ENCODE measurements at regions not wholly inside any gene's neighbourhood (a gene's known extent, or its start where the extent isn't known, plus 50 kb on each side); places are given as distances from the start of the nearest gene placed in this dataset.

DNA sequence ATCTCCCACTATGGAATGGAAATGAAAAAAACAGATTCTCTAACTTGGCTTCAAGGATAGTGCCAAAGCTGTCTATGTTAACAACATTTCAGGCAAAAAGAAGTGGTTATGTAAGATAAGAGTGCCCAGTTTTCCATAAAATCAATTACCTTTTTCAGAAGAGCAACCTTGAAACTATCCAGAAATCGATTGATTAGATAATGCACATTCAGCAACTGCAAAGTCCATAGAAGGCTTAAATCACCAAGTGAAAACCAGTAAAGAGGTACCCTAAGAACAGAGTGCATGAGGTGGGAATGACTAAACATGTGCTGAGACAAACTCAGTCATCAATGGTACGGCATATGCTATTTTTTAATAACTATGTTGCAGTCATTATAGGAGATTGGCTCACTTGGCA lies 71.9 kb upstream of the TNKS2 start:
- no peaks in the 10 kb centered on the region for H3K79me2 ChIP-seq (ENCODE audit: control insufficient read depth, low read length)
- H3K9me3 ChIP-seq (ENCODE audit: control insufficient read depth, insufficient read depth, low read length): no peaks in the 10 kb centered on the region
- no peaks in the 10 kb centered on the region for H3K9me2 ChIP-seq (replicated peaks; ENCODE audit: control insufficient read depth, low read length)
- TF ChIP-seq CTCF (IDR thresholded peaks at IDR 0.05; ENCODE audit: low read depth, low read length, poor library complexity, severe bottlenecking) (no peak), EZH2phosphoT487 (IDR thresholded peaks at IDR 0.05; ENCODE audit: borderline replicate concordance, low read length) (no peak)
- H4K20me1 ChIP-seq (ENCODE audit: control insufficient read depth, insufficient read depth, low read depth, low read length): no peaks in the 10 kb centered on the region
- H3F3A ChIP-seq (ENCODE audit: control insufficient read depth, insufficient read depth): no peaks in the 10 kb centered on the region
- H3K4me2 ChIP-seq (ENCODE audit: low read length): no peak overlapping the region
- H3K4me1 ChIP-seq (ENCODE audit: control insufficient read depth, low read length): no peaks in the 10 kb centered on the region
- peaks cover 3% of the 10 kb centered on the region; the same call in 1 of the 2 replicates for H3K27me3 ChIP-seq (ENCODE audit: control insufficient read depth, low read length)
- no peak overlapping the region for H3K27ac ChIP-seq (ENCODE audit: low read depth, low read length)
- H3K36me3 ChIP-seq (ENCODE audit: control insufficient read depth, low read length): no peaks in the 10 kb centered on the region
- no peak overlapping the region for H3K4me3 ChIP-seq (ENCODE audit: low read length)

- H3F3A ChIP-seq (ENCODE audit: control insufficient read depth, insufficient read depth): no peaks in the 10 kb centered on the region
- H3K9me2 ChIP-seq (replicated peaks; ENCODE audit: control insufficient read depth, low read length): no peaks in the 10 kb centered on the region
- TF ChIP-seq CTCF (IDR thresholded peaks at IDR 0.05; ENCODE audit: low read depth, low read length, poor library complexity, severe bottlenecking): no peak
- TF ChIP-seq EZH2phosphoT487 (IDR thresholded peaks at IDR 0.05; ENCODE audit: borderline replicate concordance, low read length): no peak
- H3K27me3 ChIP-seq (ENCODE audit: control insufficient read depth, low read length): peaks cover 3% of the 10 kb centered on the region; the same call in 1 of the 2 replicates
- H3K79me2 ChIP-seq (ENCODE audit: control insufficient read depth, low read length): no peaks in the 10 kb centered on the region
- no peaks in the 10 kb centered on the region for H4K20me1 ChIP-seq (ENCODE audit: control insufficient read depth, insufficient read depth, low read depth, low read length)
- H3K9me3 ChIP-seq (ENCODE audit: control insufficient read depth, insufficient read depth, low read length): no peaks in the 10 kb centered on the region
- no peaks in the 10 kb centered on the region for H3K36me3 ChIP-seq (ENCODE audit: control insufficient read depth, low read length)
- H3K27ac ChIP-seq (ENCODE audit: low read depth, low read length): no peak overlapping the region
- no peak overlapping the region for H3K4me2 ChIP-seq (ENCODE audit: low read length)
- no peaks in the 10 kb centered on the region for H3K4me1 ChIP-seq (ENCODE audit: control insufficient read depth, low read length)
- no peak overlapping the region for H3K4me3 ChIP-seq (ENCODE audit: low read length)
These were observed 73.3 kb upstream of the TNKS2 start for GRCh38 chr10:91724933-91725332.

GRCh38 chr10:91713461-91714072 lies 80.7 kb upstream of the PPP1R3C start:
- H3K4me2 ChIP-seq (ENCODE audit: low read length): no peak overlapping the region
- H3K27ac ChIP-seq (ENCODE audit: low read depth, low read length): no peak overlapping the region
- H4K20me1 ChIP-seq (ENCODE audit: control insufficient read depth, insufficient read depth, low read depth, low read length): no peaks in the 10 kb centered on the region
- no peaks in the 10 kb centered on the region for H3K4me1 ChIP-seq (ENCODE audit: control insufficient read depth, low read length)
- H3K4me3 ChIP-seq (ENCODE audit: low read length): no peak overlapping the region
- H3K27me3 ChIP-seq (ENCODE audit: control insufficient read depth, low read length): peaks cover 15% of the 10 kb centered on the region
- H3K9me3 ChIP-seq (ENCODE audit: control insufficient read depth, insufficient read depth, low read length): no peaks in the 10 kb centered on the region
- no peaks in the 10 kb centered on the region for H3K9me2 ChIP-seq (replicated peaks; ENCODE audit: control insufficient read depth, low read length)
- TF ChIP-seq EZH2phosphoT487 (IDR thresholded peaks at IDR 0.05; ENCODE audit: borderline replicate concordance, low read length): no peak
- H3F3A ChIP-seq (ENCODE audit: control insufficient read depth, insufficient read depth): no peaks in the 10 kb centered on the region
- H3K36me3 ChIP-seq (ENCODE audit: control insufficient read depth, low read length): no peaks in the 10 kb centered on the region
- H3K79me2 ChIP-seq (ENCODE audit: control insufficient read depth, low read length): no peaks in the 10 kb centered on the region

GRCh38 chr10:91711885-91712680 lies 79.2 kb upstream of the PPP1R3C start:
- H3K36me3 ChIP-seq (ENCODE audit: control insufficient read depth, low read length): no peaks in the 10 kb centered on the region
- H3K4me3 ChIP-seq (ENCODE audit: low read length): no peak overlapping the region
- no peaks in the 10 kb centered on the region for H3K9me2 ChIP-seq (replicated peaks; ENCODE audit: control insufficient read depth, low read length)
- H3K9me3 ChIP-seq (ENCODE audit: control insufficient read depth, insufficient read depth, low read length): no peaks in the 10 kb centered on the region
- no peaks in the 10 kb centered on the region for H3K79me2 ChIP-seq (ENCODE audit: control insufficient read depth, low read length)
- no peaks in the 10 kb centered on the region for H4K20me1 ChIP-seq (ENCODE audit: control insufficient read depth, insufficient read depth, low read depth, low read length)
- H3K4me1 ChIP-seq (ENCODE audit: control insufficient read depth, low read length): no peaks in the 10 kb centered on the region
- H3F3A ChIP-seq (ENCODE audit: control insufficient read depth, insufficient read depth): no peaks in the 10 kb centered on the region
- no peak for TF ChIP-seq EZH2phosphoT487 (IDR thresholded peaks at IDR 0.05; ENCODE audit: borderline replicate concordance, low read length)
- no peak for TF ChIP-seq CTCF (IDR thresholded peaks at IDR 0.05; ENCODE audit: low read depth, low read length, poor library complexity, severe bottlenecking)
- H3K27ac ChIP-seq (ENCODE audit: low read depth, low read length): no peak overlapping the region
- H3K4me2 ChIP-seq (ENCODE audit: low read length): no peak overlapping the region
- peaks cover 15% of the 10 kb centered on the region for H3K27me3 ChIP-seq (ENCODE audit: control insufficient read depth, low read length)

All from DOHH2 (cell line).